H1 (cell line): ENCODE measurements at regions not wholly inside any gene's neighbourhood (a gene's known extent, or its start where the extent isn't known, plus 50 kb on each side); places are given as distances from the start of the nearest gene placed in this dataset.

Experiments used
- CTCF ChIA-PET: fragments of 300-600 bp; sonication (Branson Sonifier 250); formaldehyde crosslinking; loops from one replicate; lab custom pipeline; 2021; ENCODE audit not compliant: partially characterized antibody; lab: Charles Lee
- POLR2A ChIA-PET: fragments of 300-600 bp; sonication (Branson Sonifier 250); formaldehyde crosslinking; loops from one replicate; lab custom pipeline; 2021; ENCODE audit warnings: inconsistent platforms; ENCODE audit not compliant: partially characterized antibody; lab: Charles Lee
- DNase-seq, 2 experiments: peaks; one replicate each; pipeline versions ENCODE4 v3.0.0 to v3.0.0-alpha.2; 2010 to 2022; ENCODE audit warnings: low spot score in 2 of 2, low read depth in 1 of 2, mixed read lengths in 1 of 2
- FAIRE-seq: peaks from 2 replicates; lab custom pipeline; 2011; peaks lifted over from hg19 to GRCh38; lab: Jason Lieb, UNC
- H2AFZ ChIP-seq: 2 replicates; pipeline ENCODE4 v1.8.1; 2012; ENCODE audit warnings: low read length, inconsistent platforms
- H2AK5ac ChIP-seq: 2 replicates; pipeline ENCODE4 v1.6.1; 2013; ENCODE audit warnings: low read depth, low read length
- H2BK120ac ChIP-seq: replicated peaks from 2 replicates; pipeline ENCODE3; 2013; ENCODE audit warnings: low read depth, low read length, inconsistent platforms
- H2BK12ac ChIP-seq: 2 replicates; pipeline ENCODE4 v1.6.1; 2013; ENCODE audit warnings: low read depth, low read length
- H2BK15ac ChIP-seq: 2 replicates; pipeline ENCODE4 v1.6.1; 2013; ENCODE audit warnings: low read length
- H2BK20ac ChIP-seq: 2 replicates; pipeline ENCODE4 v1.6.1; 2013; ENCODE audit warnings: low read length
- H2BK5ac ChIP-seq: 2 replicates; pipeline ENCODE4 v1.6.1; 2013; ENCODE audit warnings: low read depth, low read length
- H3K14ac ChIP-seq: 2 replicates; pipeline ENCODE4 v1.6.1; 2013; ENCODE audit warnings: inconsistent platforms; ENCODE audit not compliant: insufficient read length
- H3K18ac ChIP-seq: 2 replicates; pipeline ENCODE4 v1.6.1; 2013; ENCODE audit warnings: low read length; ENCODE audit errors: extremely low read depth
- H3K23ac ChIP-seq: 2 replicates; pipeline ENCODE4 v1.6.1; 2013; ENCODE audit warnings: inconsistent platforms; ENCODE audit not compliant: insufficient read length
- H3K23me2 ChIP-seq: 2 replicates; pipeline ENCODE4 v1.6.1; 2013; ENCODE audit warnings: low read depth, low read length
- H3K27ac ChIP-seq: 2 replicates; pipeline ENCODE4 v1.6.1; 2011; ENCODE audit warnings: low read depth, low read length, inconsistent platforms
- H3K27me3 ChIP-seq, 4 experiments: replicated peaks in 1 of 4; 1 replicate in 1 of 4; 2 replicates in 3 of 4; pipeline versions ENCODE4 v1.6.1 to v1.8.1; 2011 to 2013; ENCODE audit warnings: low read length in 3 of 4, mild to moderate bottlenecking in 3 of 4, inconsistent platforms in 2 of 4, mixed read lengths in 2 of 4, moderate library complexity in 1 of 4; ENCODE audit not compliant: control insufficient read depth in 3 of 4, insufficient read depth in 3 of 4; ENCODE audit errors: extremely low read depth in 1 of 4
- H3K36me3 ChIP-seq, 4 experiments: 2 replicates each; pipeline versions ENCODE4 v1.6.1 to v1.8.1; 2011 to 2013; ENCODE audit warnings: mild to moderate bottlenecking in 4 of 4, low read length in 3 of 4, moderate library complexity in 2 of 4, control low read depth in 1 of 4, inconsistent platforms in 1 of 4; ENCODE audit not compliant: insufficient read depth in 4 of 4, control insufficient read depth in 2 of 4
- H3K4ac ChIP-seq: replicated peaks from 2 replicates; pipeline ENCODE3; 2013; ENCODE audit warnings: low read length, low read depth, mixed read lengths, inconsistent platforms; ENCODE audit not compliant: insufficient read length
- H3K4me1 ChIP-seq, 4 experiments: replicated peaks in 1 of 4; 1 replicate in 1 of 4; 2 replicates in 3 of 4; pipeline versions ENCODE4 v1.6.1 to v1.8.1; 2011 to 2013; ENCODE audit warnings: low read length in 3 of 4, inconsistent platforms in 2 of 4, mixed read lengths in 1 of 4; ENCODE audit not compliant: insufficient read depth in 4 of 4, control insufficient read depth in 3 of 4
- H3K4me2 ChIP-seq, 2 experiments: 2 replicates each; pipeline versions ENCODE4 v1.6.1 to v1.8.1; 2011 to 2013; ENCODE audit warnings: low read depth in 2 of 2, low read length in 2 of 2, control low read depth in 1 of 2, inconsistent platforms in 1 of 2, mild to moderate bottlenecking in 1 of 2; ENCODE audit not compliant: insufficient read depth in 1 of 2
- H3K4me3 ChIP-seq, 4 experiments: fragments of 200-600, 300-600 bp in 1 of 4; sonication (generic), shearing (Covaris generic), sonication (Bioruptor Twin) in 1 of 4; 2 replicates each; pipeline versions ENCODE4 v1.5.1 to v1.8.1; 2011 to 2016; ENCODE audit warnings: low read length in 4 of 4, low read depth in 3 of 4, control low read depth in 2 of 4, inconsistent platforms in 2 of 4, mild to moderate bottlenecking in 2 of 4, mixed read lengths in 1 of 4, moderate library complexity in 1 of 4; ENCODE audit not compliant: insufficient read depth in 2 of 4; ENCODE audit errors: extremely low read depth in 1 of 4
- H3K56ac ChIP-seq: replicated peaks from 2 replicates; pipeline ENCODE3; 2013; ENCODE audit warnings: low read depth, mild to moderate bottlenecking, mixed read lengths, low read length, inconsistent platforms; ENCODE audit not compliant: insufficient read length
- H3K79me1 ChIP-seq: 2 replicates; pipeline ENCODE4 v1.6.1; 2013; ENCODE audit warnings: low read depth, low read length, control low read depth
- H3K79me2 ChIP-seq, 2 experiments: 2 replicates each; pipeline versions ENCODE4 v1.6.1 to v1.8.1; 2012 to 2013; ENCODE audit warnings: low read length in 2 of 2, mild to moderate bottlenecking in 2 of 2, inconsistent platforms in 1 of 2; ENCODE audit not compliant: insufficient read depth in 2 of 2, control insufficient read depth in 1 of 2
- H3K9ac ChIP-seq, 4 experiments: replicated peaks in 1 of 4; 1 replicate in 1 of 4; 2 replicates in 3 of 4; pipeline versions ENCODE4 v1.6.1 to v1.8.1; 2011 to 2013; ENCODE audit warnings: low read depth in 3 of 4, low read length in 3 of 4, control low read depth in 2 of 4, mild to moderate bottlenecking in 2 of 4, moderate library complexity in 2 of 4, inconsistent platforms in 1 of 4; ENCODE audit errors: extremely low read depth in 1 of 4
- H3K9me3 ChIP-seq, 2 experiments: 2 replicates each; pipeline versions ENCODE4 v1.6.1 to v1.8.1; 2012 to 2013; ENCODE audit warnings: mild to moderate bottlenecking in 2 of 2, moderate library complexity in 2 of 2, control low read depth in 1 of 2, inconsistent platforms in 1 of 2, low read depth in 1 of 2, low read length in 1 of 2, mixed read lengths in 1 of 2; ENCODE audit not compliant: insufficient read depth in 2 of 2
- H4K20me1 ChIP-seq, 2 experiments: replicated peaks in 1 of 2; 2 replicates each; pipeline versions ENCODE3 to v1.8.1; 2011 to 2013; ENCODE audit warnings: inconsistent platforms in 2 of 2, low read length in 2 of 2, mild to moderate bottlenecking in 1 of 2; ENCODE audit not compliant: insufficient read depth in 2 of 2, control insufficient read depth in 1 of 2
- H4K5ac ChIP-seq: 2 replicates; pipeline ENCODE4 v1.6.1; 2013; ENCODE audit warnings: low read length, low read depth, mixed read lengths, inconsistent platforms; ENCODE audit not compliant: insufficient read length
- H4K8ac ChIP-seq: 2 replicates; pipeline ENCODE4 v1.8.0; 2013; ENCODE audit warnings: mild to moderate bottlenecking, moderate library complexity, low read length, inconsistent platforms; ENCODE audit not compliant: insufficient read depth; ENCODE audit errors: extremely low read depth
- H4K91ac ChIP-seq: replicated peaks from 2 replicates; pipeline ENCODE3; 2013; ENCODE audit warnings: low read length, mixed read lengths, inconsistent platforms; ENCODE audit not compliant: insufficient read length
- CTCF ChIP-seq, 3 experiments: IDR thresholded peaks; 1 replicate in 2 of 3; 2 replicates in 1 of 3; pipeline versions ENCODE4 v1.5.1 to v1.6.1; 2011; ENCODE audit warnings: low read length in 3 of 3, mild to moderate bottlenecking in 3 of 3, inconsistent platforms in 2 of 3, low read depth in 1 of 3, moderate library complexity in 1 of 3; ENCODE audit not compliant: insufficient read depth in 1 of 3; ENCODE audit errors: control extremely low read depth in 1 of 3
- SRF ChIP-seq: IDR thresholded peaks from 2 replicates; pipeline ENCODE4 v1.6.1; 2011; ENCODE audit warnings: mild to moderate bottlenecking, low read depth, low read length, moderate library complexity
- WGBS, 2 experiments: shearing (Covaris generic) in 1 of 2; methylation state at CpG; one replicate each; pipeline versions ENCODE4 v1.1.6 to v1.1.7; 2013 to 2015; ENCODE audit warnings: low lambda C conversion rate in 2 of 2, mixed read lengths in 2 of 2, inconsistent platforms in 1 of 2, low coverage in 1 of 2, missing lambda C conversion rate in 1 of 2; ENCODE audit not compliant: insufficient replicate concordance in 2 of 2, insufficient coverage in 1 of 2, insufficient read length in 1 of 2; ENCODE audit errors: extremely low coverage in 1 of 2, missing lambda C conversion rate in 1 of 2; 5-methylcytosine and 5-hydroxymethylcytosine counted together

GRCh38 chr13:109362616-109363015 lies 423.8 kb downstream of the IRS2 start:
- Histone ChIP-seq H3K4me3 (no peak overlapping the region), H2BK12ac (no peak overlapping the region), H2BK5ac (no peak overlapping the region), H3K14ac (no peak overlapping the region), H2BK20ac (no peak overlapping the region), H3K18ac (no peak overlapping the region), H3K9ac (no peak overlapping the region), H3K79me1 (no peaks in the 10 kb centered on the region), H2BK120ac (no peak overlapping the region), H3K9me3 (no peaks in the 10 kb centered on the region), H4K91ac (no peak overlapping the region), H4K20me1 (no peaks in the 10 kb centered on the region), H3K79me2 (no peaks in the 10 kb centered on the region), H4K5ac (no peak overlapping the region), H2AK5ac (no peak overlapping the region), H3K56ac (no peak overlapping the region), H3K4ac (no peak overlapping the region), H4K8ac (no peak overlapping the region), H3K4me1 (peaks cover 0 to 6% (median 2%) of the 10 kb centered on the region in 4 experiments; a peak in 3 of 7 replicates), H3K27ac (no peak overlapping the region), H2BK15ac (no peak overlapping the region), H3K27me3 (no peaks in the 10 kb centered on the region), H3K36me3 (no peaks in the 10 kb centered on the region), H3K4me2 (no peak overlapping the region), H2AFZ (no peak overlapping the region), H3K23ac (no peak overlapping the region), H3K23me2 (no peaks in the 10 kb centered on the region)
- peak; percentile 22; the same call in 1 of the 2 replicates for TF ChIP-seq SRF
- TF ChIP-seq CTCF (IDR thresholded peaks at IDR 0.05; ENCODE audit: control extremely low read depth in 1 of 3, insufficient read depth in 1 of 3, low read depth in 1 of 3, low read length in 3 of 3) = no peak
- POLR2A ChIA-PET = no interaction called here
- 83% methylated on average over 2 of the region's 2 CpGs; no CpG with 5 or more reads in 1 of the 2 experiments for WGBS, 2 experiments
- CTCF ChIA-PET = no interaction called here
- no peak for DNase-seq
- FAIRE-seq = no peak
